Ishikawa (cell line): ENCODE measurements at regions not wholly inside any gene's neighbourhood (a gene's known extent, or its start where the extent isn't known, plus 50 kb on each side); places are given as distances from the start of the nearest gene placed in this dataset.

ENCODE experiments used
- CREB1 ChIP-seq: IDR thresholded peaks from 2 replicates; pipeline ENCODE4 v1.6.1; 2012; ENCODE audit warnings: low read depth
- EP300 ChIP-seq: IDR thresholded peaks from 2 replicates; pipeline ENCODE4 v1.6.1; 2012; ENCODE audit warnings: borderline replicate concordance
- FOXM1 ChIP-seq: IDR thresholded peaks from 2 replicates; pipeline ENCODE4 v1.6.1; 2012; ENCODE audit warnings: low read depth, borderline replicate concordance
- RAD21 ChIP-seq: IDR thresholded peaks from 2 replicates; pipeline ENCODE4 v1.6.1; 2012; ENCODE audit warnings: low read depth
- TAF1 ChIP-seq: IDR thresholded peaks from 2 replicates; pipeline ENCODE4 v1.6.1; 2012; ENCODE audit warnings: low read depth, mild to moderate bottlenecking
- TCF12 ChIP-seq: IDR thresholded peaks from 2 replicates; pipeline ENCODE4 v1.6.1; 2012; ENCODE audit warnings: low read depth
- TEAD4 ChIP-seq: IDR thresholded peaks from 2 replicates; pipeline ENCODE4 v1.6.1; 2012
- YY1 ChIP-seq: IDR thresholded peaks from 2 replicates; pipeline ENCODE4 v1.6.1; 2012; ENCODE audit warnings: low read depth
- ZBTB7A ChIP-seq: IDR thresholded peaks from 2 replicates; pipeline ENCODE4 v1.6.1; 2012; ENCODE audit warnings: low read depth
- TF ChIP-seq, protein P1 (sequence below): IDR thresholded peaks from 2 replicates; pipeline ENCODE4 v1.6.1; 2012
- TF ChIP-seq, protein P2 (sequence below): IDR thresholded peaks from 2 replicates; pipeline ENCODE4 v1.6.1; 2012; ENCODE audit warnings: low read depth, mild to moderate bottlenecking
- TF ChIP-seq, protein P3 (sequence below): IDR thresholded peaks from 2 replicates; pipeline ENCODE4 v1.6.1; 2012

DNA sequence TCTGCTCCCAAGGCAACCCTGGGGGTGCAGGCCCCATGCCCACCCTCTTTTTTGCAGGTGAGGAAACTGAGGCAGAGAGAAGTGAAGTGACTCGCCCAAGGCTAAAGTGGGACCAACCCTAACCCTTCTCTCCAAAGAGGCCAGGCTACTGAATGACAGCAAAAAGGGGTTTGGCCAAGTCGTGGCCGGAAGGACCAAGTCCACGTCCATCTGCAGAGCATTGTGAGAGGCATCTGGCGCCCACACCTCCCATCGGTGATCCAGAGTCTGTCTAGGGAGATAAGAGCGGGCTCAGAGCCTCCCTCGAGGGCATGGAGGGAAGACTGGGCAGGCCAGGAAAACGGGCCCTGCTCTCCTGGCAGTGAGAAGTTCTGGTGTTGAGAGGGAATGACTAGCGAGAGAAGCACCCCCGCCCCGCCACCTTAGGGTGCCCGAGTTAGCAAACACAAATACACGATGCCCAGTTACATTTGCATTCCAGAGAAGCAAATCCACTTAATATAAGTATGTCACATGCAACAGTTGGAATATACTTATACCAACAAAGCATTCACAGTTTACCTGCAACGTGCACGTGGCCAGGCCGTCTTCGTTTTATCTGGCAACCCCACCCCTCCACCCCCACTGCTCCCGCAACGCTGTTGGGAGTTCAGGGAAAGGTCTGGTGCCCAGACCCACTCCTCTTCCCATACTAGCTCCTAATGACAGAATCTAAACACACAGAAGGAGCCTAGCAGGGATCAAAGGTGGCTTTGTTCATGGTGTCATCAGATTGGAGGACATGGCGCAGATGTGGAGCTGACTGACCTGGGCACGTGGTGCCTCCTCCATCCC is 124.9 kb downstream of the OAT start:
- TF ChIP-seq, protein P1, sequence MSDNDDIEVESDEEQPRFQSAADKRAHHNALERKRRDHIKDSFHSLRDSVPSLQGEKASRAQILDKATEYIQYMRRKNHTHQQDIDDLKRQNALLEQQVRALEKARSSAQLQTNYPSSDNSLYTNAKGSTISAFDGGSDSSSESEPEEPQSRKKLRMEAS = no peak
- TF ChIP-seq ZBTB7A (no peak), TCF12 (no peak), FOXM1 (no peak), TAF1 (no peak), RAD21 (no peak), EP300 (no peak), CREB1 (no peak), TEAD4 (no peak), YY1 (no peak)
- TF ChIP-seq, protein P2, sequence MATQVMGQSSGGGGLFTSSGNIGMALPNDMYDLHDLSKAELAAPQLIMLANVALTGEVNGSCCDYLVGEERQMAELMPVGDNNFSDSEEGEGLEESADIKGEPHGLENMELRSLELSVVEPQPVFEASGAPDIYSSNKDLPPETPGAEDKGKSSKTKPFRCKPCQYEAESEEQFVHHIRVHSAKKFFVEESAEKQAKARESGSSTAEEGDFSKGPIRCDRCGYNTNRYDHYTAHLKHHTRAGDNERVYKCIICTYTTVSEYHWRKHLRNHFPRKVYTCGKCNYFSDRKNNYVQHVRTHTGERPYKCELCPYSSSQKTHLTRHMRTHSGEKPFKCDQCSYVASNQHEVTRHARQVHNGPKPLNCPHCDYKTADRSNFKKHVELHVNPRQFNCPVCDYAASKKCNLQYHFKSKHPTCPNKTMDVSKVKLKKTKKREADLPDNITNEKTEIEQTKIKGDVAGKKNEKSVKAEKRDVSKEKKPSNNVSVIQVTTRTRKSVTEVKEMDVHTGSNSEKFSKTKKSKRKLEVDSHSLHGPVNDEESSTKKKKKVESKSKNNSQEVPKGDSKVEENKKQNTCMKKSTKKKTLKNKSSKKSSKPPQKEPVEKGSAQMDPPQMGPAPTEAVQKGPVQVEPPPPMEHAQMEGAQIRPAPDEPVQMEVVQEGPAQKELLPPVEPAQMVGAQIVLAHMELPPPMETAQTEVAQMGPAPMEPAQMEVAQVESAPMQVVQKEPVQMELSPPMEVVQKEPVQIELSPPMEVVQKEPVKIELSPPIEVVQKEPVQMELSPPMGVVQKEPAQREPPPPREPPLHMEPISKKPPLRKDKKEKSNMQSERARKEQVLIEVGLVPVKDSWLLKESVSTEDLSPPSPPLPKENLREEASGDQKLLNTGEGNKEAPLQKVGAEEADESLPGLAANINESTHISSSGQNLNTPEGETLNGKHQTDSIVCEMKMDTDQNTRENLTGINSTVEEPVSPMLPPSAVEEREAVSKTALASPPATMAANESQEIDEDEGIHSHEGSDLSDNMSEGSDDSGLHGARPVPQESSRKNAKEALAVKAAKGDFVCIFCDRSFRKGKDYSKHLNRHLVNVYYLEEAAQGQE = no peak
- TF ChIP-seq, protein P3, sequence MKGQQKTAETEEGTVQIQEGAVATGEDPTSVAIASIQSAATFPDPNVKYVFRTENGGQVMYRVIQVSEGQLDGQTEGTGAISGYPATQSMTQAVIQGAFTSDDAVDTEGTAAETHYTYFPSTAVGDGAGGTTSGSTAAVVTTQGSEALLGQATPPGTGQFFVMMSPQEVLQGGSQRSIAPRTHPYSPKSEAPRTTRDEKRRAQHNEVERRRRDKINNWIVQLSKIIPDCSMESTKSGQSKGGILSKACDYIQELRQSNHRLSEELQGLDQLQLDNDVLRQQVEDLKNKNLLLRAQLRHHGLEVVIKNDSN = no peak
